ENCODE measurements at regions not wholly inside any gene's neighbourhood (a gene's known extent, or its start where the extent isn't known, plus 50 kb on each side); places are given as distances from the start of the nearest gene placed in this dataset.

GRCh38 chr22:49447837-49448236, 379.8 kb downstream of the BRD1 start:
- Histone ChIP-seq H3K27ac (ENCODE audit: low read length) (no peak overlapping the region), H3K9ac (ENCODE audit: low read depth, low read length) (no peak overlapping the region), H3K9me3 (ENCODE audit: insufficient read depth, low read depth, low read length) (no peaks in the 10 kb centered on the region), H3K4me1 (ENCODE audit: insufficient read depth, low read length) (peaks cover 5% of the 10 kb centered on the region; the same call in 1 of the 2 replicates), H3K27me3 (ENCODE audit: insufficient read depth, low read length) (peaks cover 43% of the 10 kb centered on the region), H3K4me3 (ENCODE audit: low read length) (no peak overlapping the region), H3K36me3 (ENCODE audit: insufficient read depth, low read depth, low read length) (no peaks in the 10 kb centered on the region)

GRCh38 chr22:49446759-49447710, 380.6 kb downstream of the BRD1 start:
- Histone ChIP-seq H3K4me3 (ENCODE audit: low read length) (no peak overlapping the region), H3K4me1 (ENCODE audit: insufficient read depth, low read length) (peaks cover 5% of the 10 kb centered on the region; the same call in 1 of the 2 replicates), H3K27me3 (ENCODE audit: insufficient read depth, low read length) (peaks cover 38% of the 10 kb centered on the region), H3K27ac (ENCODE audit: low read length) (no peak overlapping the region), H3K36me3 (ENCODE audit: insufficient read depth, low read depth, low read length) (no peaks in the 10 kb centered on the region), H3K9ac (ENCODE audit: low read depth, low read length) (no peak overlapping the region), H3K9me3 (ENCODE audit: insufficient read depth, low read depth, low read length) (no peaks in the 10 kb centered on the region)

DNA sequence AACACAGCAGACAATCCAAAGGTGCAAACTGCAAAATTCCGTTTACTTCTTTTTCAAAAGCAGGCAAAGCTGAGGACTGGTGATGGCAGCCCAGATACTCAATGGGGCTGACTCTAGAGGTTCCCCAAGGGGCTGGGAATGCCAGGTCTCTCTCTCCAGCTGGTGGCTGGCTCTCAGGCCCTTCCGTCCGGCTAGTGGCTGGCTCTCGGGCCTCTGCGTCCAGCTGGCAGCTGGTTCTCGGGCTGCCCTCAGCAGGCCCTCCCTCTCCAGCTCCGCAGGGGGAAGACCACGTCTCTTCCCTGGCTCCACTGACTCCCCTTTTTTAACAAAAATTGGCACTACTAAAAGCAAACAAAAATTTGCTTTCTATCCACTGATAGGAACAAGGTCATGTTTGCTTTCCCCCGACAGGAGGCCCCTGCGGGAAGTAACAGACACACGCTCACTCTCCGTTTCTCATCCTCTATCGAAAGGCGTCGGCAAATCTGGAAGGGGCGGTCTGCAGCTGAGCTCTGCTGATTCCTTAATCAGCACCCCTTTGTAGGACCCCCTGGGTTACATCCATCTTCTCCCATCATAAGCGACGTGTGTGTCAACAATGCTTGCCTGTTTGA, 381.4 kb downstream of the BRD1 start:
- Histone ChIP-seq H3K9ac (ENCODE audit: low read depth, low read length) (no peak overlapping the region), H3K36me3 (ENCODE audit: insufficient read depth, low read depth, low read length) (no peaks in the 10 kb centered on the region), H3K4me1 (ENCODE audit: insufficient read depth, low read length) (peaks cover 5% of the 10 kb centered on the region; the same call in 1 of the 2 replicates), H3K27me3 (ENCODE audit: insufficient read depth, low read length) (peaks cover 30% of the 10 kb centered on the region), H3K27ac (ENCODE audit: low read length) (no peak overlapping the region), H3K4me3 (ENCODE audit: low read length) (no peak overlapping the region), H3K9me3 (ENCODE audit: insufficient read depth, low read depth, low read length) (no peaks in the 10 kb centered on the region)

DNA sequence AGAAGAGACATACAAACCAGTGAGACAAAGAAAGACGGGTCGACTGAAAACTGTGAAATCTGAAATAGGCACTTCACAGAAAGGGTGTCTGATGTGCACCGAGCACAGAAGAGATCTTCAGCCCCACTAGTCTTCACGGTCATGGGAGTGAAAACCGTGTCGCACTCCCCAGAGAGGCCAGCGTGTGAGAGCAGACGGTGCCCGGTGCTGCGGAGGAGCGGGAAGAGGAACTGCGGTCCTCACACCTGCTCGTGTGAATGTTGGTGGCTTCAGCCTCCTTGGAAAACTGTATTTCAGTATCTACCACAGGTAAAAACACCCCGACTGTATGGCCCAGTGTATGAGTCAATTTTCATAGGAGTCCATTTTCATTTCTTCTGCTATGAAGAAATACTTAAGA, 382.9 kb downstream of the BRD1 start:
- H3K4me1 ChIP-seq (ENCODE audit: insufficient read depth, low read length): no peaks in the 10 kb centered on the region
- peaks cover 18% of the 10 kb centered on the region for H3K27me3 ChIP-seq (ENCODE audit: insufficient read depth, low read length)
- H3K9ac ChIP-seq (ENCODE audit: low read depth, low read length): no peak overlapping the region
- H3K36me3 ChIP-seq (ENCODE audit: insufficient read depth, low read depth, low read length): no peaks in the 10 kb centered on the region
- no peak overlapping the region for H3K27ac ChIP-seq (ENCODE audit: low read length)
- H3K4me3 ChIP-seq (ENCODE audit: low read length): no peak overlapping the region
- H3K9me3 ChIP-seq (ENCODE audit: insufficient read depth, low read depth, low read length): no peaks in the 10 kb centered on the region

DNA sequence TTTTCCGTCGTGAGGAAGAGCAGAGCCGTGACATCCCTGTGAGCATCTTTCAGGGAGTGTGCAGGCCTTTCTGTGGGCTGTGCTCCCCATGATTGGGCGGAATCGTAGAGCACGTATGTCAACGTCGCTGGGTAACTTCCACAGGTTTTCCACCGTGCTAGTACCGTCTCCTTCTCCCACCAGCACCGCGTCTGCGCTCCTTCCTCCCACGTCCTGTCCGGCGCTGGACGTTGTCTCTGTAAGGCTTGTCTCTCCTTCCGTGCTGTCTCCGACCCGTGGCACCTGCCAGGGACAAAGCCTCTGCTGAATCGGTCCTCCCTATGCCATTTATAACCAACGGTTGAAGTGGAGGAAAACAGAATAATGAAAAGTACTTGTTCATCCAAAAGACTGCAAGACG, 386.7 kb downstream of the BRD1 start:
- H3K27ac ChIP-seq (ENCODE audit: low read length): no peak overlapping the region
- no peak overlapping the region for H3K9ac ChIP-seq (ENCODE audit: low read depth, low read length)
- H3K4me3 ChIP-seq (ENCODE audit: low read length): no peak overlapping the region
- H3K9me3 ChIP-seq (ENCODE audit: insufficient read depth, low read depth, low read length): no peaks in the 10 kb centered on the region
- H3K4me1 ChIP-seq (ENCODE audit: insufficient read depth, low read length): no peaks in the 10 kb centered on the region
- no peaks in the 10 kb centered on the region for H3K27me3 ChIP-seq (ENCODE audit: insufficient read depth, low read length)
- no peaks in the 10 kb centered on the region for H3K36me3 ChIP-seq (ENCODE audit: insufficient read depth, low read depth, low read length)

GRCh38 chr22:49439373-49439772, 388.3 kb downstream of the BRD1 start:
- Histone ChIP-seq H3K36me3 (ENCODE audit: insufficient read depth, low read depth, low read length) (no peaks in the 10 kb centered on the region), H3K4me3 (ENCODE audit: low read length) (no peak overlapping the region), H3K27ac (ENCODE audit: low read length) (no peak overlapping the region), H3K9me3 (ENCODE audit: insufficient read depth, low read depth, low read length) (no peaks in the 10 kb centered on the region), H3K4me1 (ENCODE audit: insufficient read depth, low read length) (no peaks in the 10 kb centered on the region), H3K9ac (ENCODE audit: low read depth, low read length) (no peak overlapping the region), H3K27me3 (ENCODE audit: insufficient read depth, low read length) (no peaks in the 10 kb centered on the region)

DNA sequence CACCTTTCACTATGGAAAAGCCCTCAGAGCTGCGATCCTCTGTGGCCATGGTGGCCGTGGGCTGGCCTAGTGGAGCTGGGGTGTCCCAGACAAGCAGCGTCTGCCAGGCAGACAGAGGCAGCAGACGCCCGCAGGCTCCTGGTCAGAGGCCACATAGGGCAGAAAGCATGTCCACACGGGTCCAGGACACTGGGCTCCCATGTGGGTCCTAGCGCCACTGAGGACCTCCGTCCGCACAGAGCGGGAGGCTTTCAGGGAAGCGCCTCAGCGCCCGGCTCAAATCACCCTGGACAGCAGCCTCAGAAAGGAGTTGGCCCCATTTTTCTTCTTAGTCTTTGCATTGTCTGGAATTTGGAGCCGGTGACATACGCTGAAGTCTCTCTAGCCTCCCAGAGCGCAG, 389.7 kb downstream of the BRD1 start:
- Histone ChIP-seq H3K27ac (ENCODE audit: low read length) (no peak overlapping the region), H3K4me3 (ENCODE audit: low read length) (no peak overlapping the region), H3K27me3 (ENCODE audit: insufficient read depth, low read length) (no peaks in the 10 kb centered on the region), H3K9me3 (ENCODE audit: insufficient read depth, low read depth, low read length) (no peaks in the 10 kb centered on the region), H3K9ac (ENCODE audit: low read depth, low read length) (no peak overlapping the region), H3K4me1 (ENCODE audit: insufficient read depth, low read length) (no peaks in the 10 kb centered on the region), H3K36me3 (ENCODE audit: insufficient read depth, low read depth, low read length) (no peaks in the 10 kb centered on the region)

- Histone ChIP-seq H3K27me3 (ENCODE audit: insufficient read depth, low read length) (no peaks in the 10 kb centered on the region), H3K4me3 (ENCODE audit: low read length) (no peak overlapping the region), H3K4me1 (ENCODE audit: insufficient read depth, low read length) (no peaks in the 10 kb centered on the region), H3K27ac (ENCODE audit: low read length) (no peak overlapping the region), H3K9ac (ENCODE audit: low read depth, low read length) (no peak overlapping the region), H3K36me3 (ENCODE audit: insufficient read depth, low read depth, low read length) (no peaks in the 10 kb centered on the region), H3K9me3 (ENCODE audit: insufficient read depth, low read depth, low read length) (no peaks in the 10 kb centered on the region)
These were observed 390.3 kb downstream of the BRD1 start for GRCh38 chr22:49437356-49437755.

- no peaks in the 10 kb centered on the region for H3K4me1 ChIP-seq (ENCODE audit: insufficient read depth, low read length)
- H3K27ac ChIP-seq (ENCODE audit: low read length): no peak overlapping the region
- no peak overlapping the region for H3K9ac ChIP-seq (ENCODE audit: low read depth, low read length)
- no peaks in the 10 kb centered on the region for H3K36me3 ChIP-seq (ENCODE audit: insufficient read depth, low read depth, low read length)
- no peak overlapping the region for H3K4me3 ChIP-seq (ENCODE audit: low read length)
- H3K27me3 ChIP-seq (ENCODE audit: insufficient read depth, low read length): no peaks in the 10 kb centered on the region
- no peaks in the 10 kb centered on the region for H3K9me3 ChIP-seq (ENCODE audit: insufficient read depth, low read depth, low read length)
These were observed 391.6 kb downstream of the BRD1 start for GRCh38 chr22:49436056-49436455.

DNA sequence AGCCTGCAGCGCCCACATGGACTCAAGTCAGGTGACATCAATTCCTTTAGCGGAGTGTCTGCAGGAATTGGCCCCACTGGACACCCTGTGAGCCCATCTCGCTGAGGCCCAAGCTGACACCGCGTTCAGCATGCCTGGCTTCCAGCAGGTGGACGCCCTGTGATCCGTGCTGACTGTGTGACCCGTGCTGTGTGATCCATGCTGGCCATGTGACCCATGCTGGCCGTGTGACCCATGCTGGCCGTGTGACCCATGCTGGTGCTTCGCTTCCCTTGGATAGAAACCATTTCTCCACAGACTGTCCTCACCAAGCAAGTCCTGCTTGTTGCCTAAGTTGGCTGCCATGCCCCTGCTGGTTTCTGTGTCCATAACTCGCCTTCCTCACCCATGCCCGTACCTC, 392.1 kb downstream of the BRD1 start:
- Histone ChIP-seq H3K9me3 (ENCODE audit: insufficient read depth, low read depth, low read length) (no peaks in the 10 kb centered on the region), H3K4me1 (ENCODE audit: insufficient read depth, low read length) (no peaks in the 10 kb centered on the region), H3K27me3 (ENCODE audit: insufficient read depth, low read length) (no peaks in the 10 kb centered on the region), H3K27ac (ENCODE audit: low read length) (no peak overlapping the region), H3K36me3 (ENCODE audit: insufficient read depth, low read depth, low read length) (no peaks in the 10 kb centered on the region), H3K9ac (ENCODE audit: low read depth, low read length) (no peak overlapping the region), H3K4me3 (ENCODE audit: low read length) (no peak overlapping the region)

- Histone ChIP-seq H3K9ac (ENCODE audit: low read depth, low read length) (no peak overlapping the region), H3K27me3 (ENCODE audit: insufficient read depth, low read length) (no peaks in the 10 kb centered on the region), H3K4me3 (ENCODE audit: low read length) (no peak overlapping the region), H3K4me1 (ENCODE audit: insufficient read depth, low read length) (no peaks in the 10 kb centered on the region), H3K36me3 (ENCODE audit: insufficient read depth, low read depth, low read length) (no peaks in the 10 kb centered on the region), H3K9me3 (ENCODE audit: insufficient read depth, low read depth, low read length) (no peaks in the 10 kb centered on the region), H3K27ac (ENCODE audit: low read length) (no peak overlapping the region)
These were observed 393.7 kb downstream of the BRD1 start for GRCh38 chr22:49433717-49434611.

Data from iPS-20b (cell line).